ENCODE measurements at regions not wholly inside any gene's neighbourhood (a gene's known extent, or its start where the extent isn't known, plus 50 kb on each side); places are given as distances from the start of the nearest gene placed in this dataset.

GRCh38 chr11:109251230-109251629 lies 170.8 kb upstream of the C11orf87 start:
- DNase-seq = no peak
- intact Hi-C loops (cut with DNase I) = no loop called here
- no peaks in the 10 kb centered on the region for H3K27me3 ChIP-seq (ENCODE audit: low read depth)

GRCh38 chr11:109264128-109264527 lies 157.9 kb upstream of the C11orf87 start:
- ATAC-seq (no peak), DNase-seq (no peak)
- H3K4me3 ChIP-seq = no peak overlapping the region
- H3K27ac ChIP-seq = no peak overlapping the region
- H3K4me1 ChIP-seq = no peaks in the 10 kb centered on the region
- no peaks in the 10 kb centered on the region for H3K27me3 ChIP-seq (ENCODE audit: low read depth)
- intact Hi-C loops (cut with DNase I) = no loop called here
- no peak for TF ChIP-seq CTCF (IDR thresholded peaks at IDR 0.05)
- H3K36me3 ChIP-seq = no peaks in the 10 kb centered on the region
- H3K9me3 ChIP-seq = peaks cover 19% of the 10 kb centered on the region

More at GRCh38 chr11:109251230-109251629, 170.8 kb upstream of the C11orf87 start:
- no peak overlapping the region for H3K4me3 ChIP-seq
- no peaks in the 10 kb centered on the region for H3K4me1 ChIP-seq
- no peaks in the 10 kb centered on the region for H3K36me3 ChIP-seq
- TF ChIP-seq CTCF (IDR thresholded peaks at IDR 0.05) = no peak
- ATAC-seq = no peak
- H3K9me3 ChIP-seq = no peaks in the 10 kb centered on the region
- H3K27ac ChIP-seq = no peak overlapping the region

- intact Hi-C loops (cut with DNase I) = no loop called here
- H3K27ac ChIP-seq = no peak overlapping the region
- H3K4me1 ChIP-seq = no peaks in the 10 kb centered on the region
- DNase-seq = no peak
- H3K4me3 ChIP-seq = no peak overlapping the region
- no peaks in the 10 kb centered on the region for H3K27me3 ChIP-seq (ENCODE audit: low read depth)
- peak; percentile 79 to 83 for ATAC-seq
- H3K9me3 ChIP-seq = peaks cover 15% of the 10 kb centered on the region
- TF ChIP-seq CTCF (IDR thresholded peaks at IDR 0.05) = no peak
- no peaks in the 10 kb centered on the region for H3K36me3 ChIP-seq
Measured at GRCh38 chr11:109267293-109268095, 154.5 kb upstream of the C11orf87 start.

GRCh38 chr11:109275931-109276330 lies 146.1 kb upstream of the C11orf87 start:
- Histone ChIP-seq H3K27me3 (ENCODE audit: low read depth) (no peaks in the 10 kb centered on the region), H3K36me3 (no peaks in the 10 kb centered on the region), H3K4me3 (no peak overlapping the region), H3K27ac (no peak overlapping the region), H3K4me1 (no peaks in the 10 kb centered on the region), H3K9me3 (no peaks in the 10 kb centered on the region)
- no peak for TF ChIP-seq CTCF (IDR thresholded peaks at IDR 0.05)
- ATAC-seq (no peak), DNase-seq (no peak)
- intact Hi-C loops (cut with DNase I) = no loop called here

GRCh38 chr11:109285465-109285864 lies 136.5 kb upstream of the C11orf87 start:
- no peaks in the 10 kb centered on the region for H3K36me3 ChIP-seq
- no peak for ATAC-seq
- DNase-seq = no peak
- H3K27ac ChIP-seq = no peak overlapping the region
- H3K4me1 ChIP-seq = no peaks in the 10 kb centered on the region
- TF ChIP-seq CTCF (IDR thresholded peaks at IDR 0.05) = no peak
- H3K9me3 ChIP-seq = no peaks in the 10 kb centered on the region
- no peak overlapping the region for H3K4me3 ChIP-seq
- intact Hi-C loops (cut with DNase I) = no loop called here
- no peaks in the 10 kb centered on the region for H3K27me3 ChIP-seq (ENCODE audit: low read depth)

Measured in lower lobe of right lung (tissue), 2 donors.